MM.1S (cell line): ENCODE measurements at regions not wholly inside any gene's neighbourhood (a gene's known extent, or its start where the extent isn't known, plus 50 kb on each side); places are given as distances from the start of the nearest gene placed in this dataset.

Experiments
- DNase-seq: peaks from one replicate; pipeline ENCODE4 v3.0.0-alpha.2; 2015
- H2AFZ ChIP-seq: fragments of 300-600 bp; sonication (generic); 2 replicates; pipeline ENCODE4 v1.6.0; 2016; ENCODE audit warnings: antibody characterized with exemption, low read length
- H3F3A ChIP-seq: fragments of 300-600 bp; sonication (generic); 2 replicates; pipeline ENCODE4 v1.6.1; 2016; ENCODE audit warnings: mild to moderate bottlenecking, antibody characterized with exemption, low read length, moderate library complexity, mixed read lengths; ENCODE audit not compliant: insufficient read depth
- H3K27ac ChIP-seq: fragments of 300-600 bp; sonication (generic); 2 replicates; pipeline ENCODE4 v1.5.1; 2016; ENCODE audit warnings: mild to moderate bottlenecking, low read length
- H3K27me3 ChIP-seq: fragments of 300-600 bp; sonication (generic); replicated peaks from 2 replicates; pipeline ENCODE4 v1.6.0; 2016; ENCODE audit warnings: low read length; ENCODE audit not compliant: insufficient read depth
- H3K36me3 ChIP-seq: fragments of 300-600 bp; sonication (generic); replicated peaks from 2 replicates; pipeline ENCODE4 v1.6.1; 2016; ENCODE audit warnings: mild to moderate bottlenecking, low read length, mixed read lengths; ENCODE audit not compliant: insufficient read depth
- H3K4me1 ChIP-seq: fragments of 300-600 bp; sonication (generic); 2 replicates; pipeline ENCODE4 v1.6.1; 2016; ENCODE audit warnings: low read length, mixed read lengths
- H3K4me2 ChIP-seq: fragments of 300-600 bp; sonication (generic); 2 replicates; pipeline ENCODE4 v1.6.0; 2016; ENCODE audit warnings: low read depth, low read length
- H3K4me3 ChIP-seq: fragments of 300-600 bp; sonication (generic); 2 replicates; pipeline ENCODE4 v1.5.1; 2016; ENCODE audit warnings: low read length, mixed read lengths
- H3K79me2 ChIP-seq: fragments of 300-600 bp; sonication (generic); 2 replicates; pipeline ENCODE4 v1.6.1; 2016; ENCODE audit warnings: mixed run types, low read length, mixed read lengths
- H3K9ac ChIP-seq: fragments of 300-600 bp; sonication (generic); 2 replicates; pipeline ENCODE4 v1.6.1; 2016; ENCODE audit warnings: low read length, mixed read lengths
- H3K9me2 ChIP-seq: fragments of 300-600 bp; sonication (generic); replicated peaks from 2 replicates; pipeline ENCODE4 v1.6.1; 2016; ENCODE audit warnings: mild to moderate bottlenecking, low read length, mixed read lengths; ENCODE audit not compliant: insufficient read depth
- H3K9me3 ChIP-seq: fragments of 300-600 bp; sonication (generic); replicated peaks from 2 replicates; pipeline ENCODE4 v1.6.1; 2016; ENCODE audit warnings: mild to moderate bottlenecking, low read length, mixed read lengths; ENCODE audit not compliant: insufficient read depth
- H4K20me1 ChIP-seq: fragments of 300-600 bp; sonication (generic); 2 replicates; pipeline ENCODE4 v1.6.1; 2016; ENCODE audit warnings: mild to moderate bottlenecking, low read length, moderate library complexity, mixed read lengths; ENCODE audit not compliant: insufficient read depth
- CTCF ChIP-seq: fragments of 300-600 bp; sonication (generic); IDR thresholded peaks from 2 replicates; pipeline ENCODE4 v1.5.1; 2016; ENCODE audit warnings: antibody characterized with exemption, low read length, mixed read lengths
- EZH2 ChIP-seq: fragments of 300-600 bp; sonication (generic); optimal IDR thresholded peaks from 2 replicates; pipeline ENCODE3; 2017; ENCODE audit warnings: low read depth, mild to moderate bottlenecking, antibody characterized with exemption, low read length, mixed read lengths
- EZH2phosphoT487 ChIP-seq: fragments of 300-600 bp; sonication (generic); IDR thresholded peaks from 2 replicates; pipeline ENCODE4 v1.6.1; 2018; ENCODE audit warnings: antibody characterized with exemption, low read length

- H3K9ac ChIP-seq = no peak overlapping the region
- H2AFZ ChIP-seq = no peak overlapping the region
- no peaks in the 10 kb centered on the region for H3F3A ChIP-seq
- no peak overlapping the region for H3K4me3 ChIP-seq
- no peaks in the 10 kb centered on the region for H3K9me2 ChIP-seq
- H3K4me1 ChIP-seq = no peaks in the 10 kb centered on the region
- no peaks in the 10 kb centered on the region for H4K20me1 ChIP-seq
- no peak for DNase-seq
- no peak overlapping the region for H3K27ac ChIP-seq
- no peak overlapping the region for H3K4me2 ChIP-seq
- H3K27me3 ChIP-seq = no peaks in the 10 kb centered on the region
- TF ChIP-seq CTCF = no peak
- TF ChIP-seq EZH2phosphoT487 = no peak
- TF ChIP-seq EZH2 = no peak
- H3K9me3 ChIP-seq = no peaks in the 10 kb centered on the region
- H3K79me2 ChIP-seq = no peaks in the 10 kb centered on the region
- no peaks in the 10 kb centered on the region for H3K36me3 ChIP-seq
These were observed 128.6 kb upstream of the FLRT2 start for GRCh38 chr14:85401384-85401783.

- H3K9ac ChIP-seq = no peak overlapping the region
- H3K9me3 ChIP-seq = no peaks in the 10 kb centered on the region
- H3K36me3 ChIP-seq = no peaks in the 10 kb centered on the region
- H2AFZ ChIP-seq = no peak overlapping the region
- H3F3A ChIP-seq = no peaks in the 10 kb centered on the region
- H3K4me1 ChIP-seq = no peaks in the 10 kb centered on the region
- no peak overlapping the region for H3K4me3 ChIP-seq
- TF ChIP-seq CTCF = no peak
- no peak for TF ChIP-seq EZH2
- TF ChIP-seq EZH2phosphoT487 = no peak
- no peaks in the 10 kb centered on the region for H3K9me2 ChIP-seq
- no peaks in the 10 kb centered on the region for H3K79me2 ChIP-seq
- H3K4me2 ChIP-seq = no peak overlapping the region
- no peaks in the 10 kb centered on the region for H3K27me3 ChIP-seq
- H4K20me1 ChIP-seq = no peaks in the 10 kb centered on the region
- no peak overlapping the region for H3K27ac ChIP-seq
- DNase-seq = no peak
These were observed 127.3 kb upstream of the FLRT2 start for GRCh38 chr14:85402569-85403162.

- no peaks in the 10 kb centered on the region for H3F3A ChIP-seq
- H3K9me2 ChIP-seq = no peaks in the 10 kb centered on the region
- no peak overlapping the region for H2AFZ ChIP-seq
- no peaks in the 10 kb centered on the region for H3K9me3 ChIP-seq
- no peaks in the 10 kb centered on the region for H3K27me3 ChIP-seq
- H3K79me2 ChIP-seq = no peaks in the 10 kb centered on the region
- no peak for DNase-seq
- no peak overlapping the region for H3K4me3 ChIP-seq
- H3K27ac ChIP-seq = no peak overlapping the region
- H3K36me3 ChIP-seq = no peaks in the 10 kb centered on the region
- no peak overlapping the region for H3K9ac ChIP-seq
- no peaks in the 10 kb centered on the region for H4K20me1 ChIP-seq
- H3K4me2 ChIP-seq = no peak overlapping the region
- no peaks in the 10 kb centered on the region for H3K4me1 ChIP-seq
- no peak for TF ChIP-seq EZH2phosphoT487
These were observed 120.3 kb upstream of the FLRT2 start for GRCh38 chr14:85409481-85410210.

- no peaks in the 10 kb centered on the region for H3K27me3 ChIP-seq
- H3F3A ChIP-seq = no peaks in the 10 kb centered on the region
- no peaks in the 10 kb centered on the region for H3K9me2 ChIP-seq
- TF ChIP-seq EZH2phosphoT487 (no peak), CTCF (no peak), EZH2 (no peak)
- DNase-seq = no peak
- H2AFZ ChIP-seq = no peak overlapping the region
- H3K79me2 ChIP-seq = no peaks in the 10 kb centered on the region
- H4K20me1 ChIP-seq = no peaks in the 10 kb centered on the region
- H3K4me2 ChIP-seq = no peak overlapping the region
- H3K27ac ChIP-seq = no peak overlapping the region
- H3K4me1 ChIP-seq = no peaks in the 10 kb centered on the region
- no peak overlapping the region for H3K9ac ChIP-seq
- H3K9me3 ChIP-seq = no peaks in the 10 kb centered on the region
- no peaks in the 10 kb centered on the region for H3K36me3 ChIP-seq
- H3K4me3 ChIP-seq = no peak overlapping the region
These were observed 117.2 kb upstream of the FLRT2 start for GRCh38 chr14:85412756-85413155.
